CD14-positive monocyte (primary cell): ENCODE measurements at regions not wholly inside any gene's neighbourhood (a gene's known extent, or its start where the extent isn't known, plus 50 kb on each side); places are given as distances from the start of the nearest gene placed in this dataset.

ENCODE experiments used
- DNase-seq, 3 donors: peaks; one replicate each; pipeline ENCODE4 v3.0.0-alpha.2; 2011 to 2022
- H2AFZ ChIP-seq: 2 replicates; pipeline ENCODE4 v1.6.0; 2012; ENCODE audit warnings: mild to moderate bottlenecking, low read depth, low read length, inconsistent platforms; ENCODE audit not compliant: insufficient read depth, poor library complexity, severe bottlenecking
- H3K27ac ChIP-seq, 2 donors: 1 replicate in 1 of 2; 2 replicates in 1 of 2; pipeline ENCODE4 v1.5.1; 2012 to 2013; ENCODE audit warnings: low read length in 2 of 2, control low read depth in 1 of 2, inconsistent platforms in 1 of 2, low read depth in 1 of 2, mild to moderate bottlenecking in 1 of 2
- H3K27me3 ChIP-seq, 2 donors: one replicate each; pipeline versions ENCODE4 v1.6.0 to v1.6.1; 2011 to 2013; ENCODE audit warnings: low read length in 2 of 2; ENCODE audit not compliant: control insufficient read depth in 2 of 2, insufficient read depth in 2 of 2
- H3K36me3 ChIP-seq, 2 donors: replicated peaks in 1 of 2; 1 replicate in 1 of 2; 2 replicates in 1 of 2; pipeline versions ENCODE4 v1.5.1 to v1.6.1; 2012 to 2013; ENCODE audit warnings: low read length in 2 of 2, control low read depth in 1 of 2, inconsistent platforms in 1 of 2, mild to moderate bottlenecking in 1 of 2; ENCODE audit not compliant: insufficient read depth in 2 of 2, control insufficient read depth in 1 of 2
- H3K4me1 ChIP-seq, 2 donors: 1 replicate in 1 of 2; 2 replicates in 1 of 2; pipeline versions ENCODE4 v1.5.1 to v1.6.1; 2012 to 2013; ENCODE audit warnings: low read length in 2 of 2, control low read depth in 1 of 2, inconsistent platforms in 1 of 2, mild to moderate bottlenecking in 1 of 2, moderate library complexity in 1 of 2; ENCODE audit not compliant: insufficient read depth in 2 of 2, control insufficient read depth in 1 of 2
- H3K4me2 ChIP-seq: replicated peaks from 2 replicates; pipeline ENCODE3; 2012; ENCODE audit warnings: low read length, moderate library complexity, mild to moderate bottlenecking; ENCODE audit not compliant: poor library complexity, severe bottlenecking; ENCODE audit errors: extremely low read depth
- H3K4me3 ChIP-seq, 3 experiments: fragments of 200-600 bp in 1 of 3; sonication (generic) in 1 of 3; replicated peaks in 1 of 3; 1 replicate in 2 of 3; 2 replicates in 1 of 3; pipeline ENCODE4 v1.5.1; 2011 to 2013; ENCODE audit warnings: low read length in 3 of 3, mild to moderate bottlenecking in 3 of 3, control low read depth in 2 of 3, low read depth in 2 of 3, inconsistent platforms in 1 of 3, moderate library complexity in 1 of 3
- H3K79me2 ChIP-seq: 2 replicates; pipeline ENCODE4 v1.6.0; 2012; ENCODE audit warnings: mild to moderate bottlenecking, control low read depth, inconsistent platforms, low read length, moderate library complexity; ENCODE audit not compliant: insufficient read depth
- H3K9ac ChIP-seq: 2 replicates; pipeline ENCODE4 v1.6.0; 2017; ENCODE audit warnings: low read length, mild to moderate bottlenecking; ENCODE audit not compliant: insufficient read depth, poor library complexity, severe bottlenecking
- H3K9me3 ChIP-seq, 2 donors: replicated peaks in 1 of 2; 1 replicate in 1 of 2; 2 replicates in 1 of 2; pipeline versions ENCODE4 v1.5.1 to v1.6.1; 2012 to 2013; ENCODE audit warnings: low read length in 2 of 2, control low read depth in 1 of 2; ENCODE audit not compliant: control insufficient read depth in 1 of 2, insufficient read depth in 1 of 2
- H4K20me1 ChIP-seq: 2 replicates; pipeline ENCODE4 v1.6.0; 2012; ENCODE audit warnings: mild to moderate bottlenecking, low read length, control low read depth, moderate library complexity; ENCODE audit not compliant: insufficient read depth
- H3K27ac Mint-ChIP-seq, 7 donors: one replicate each; pipeline ENCODE4 v1.8.0; 2020; ENCODE audit warnings: mild to moderate bottlenecking in 7 of 7, mixed read lengths in 7 of 7, moderate library complexity in 6 of 7, inconsistent platforms in 2 of 7
- H3K27me3 Mint-ChIP-seq, 3 donors: one replicate each; pipeline ENCODE4 v1.8.0; 2021 to 2022; ENCODE audit warnings: low read depth in 3 of 3, mild to moderate bottlenecking in 3 of 3, mixed read lengths in 3 of 3, moderate library complexity in 3 of 3, inconsistent platforms in 1 of 3
- H3K36me3 Mint-ChIP-seq, 2 donors: one replicate each; pipeline ENCODE4 v1.8.0; 2020; ENCODE audit warnings: mixed read lengths in 2 of 2, inconsistent platforms in 1 of 2, mild to moderate bottlenecking in 1 of 2
- H3K4me1 Mint-ChIP-seq: one replicate; pipeline ENCODE4 v1.8.0; 2020; ENCODE audit warnings: mild to moderate bottlenecking, mixed read lengths
- H3K4me3 Mint-ChIP-seq, 2 donors: one replicate each; pipeline ENCODE4 v1.8.0; 2020; ENCODE audit warnings: mild to moderate bottlenecking in 2 of 2, mixed read lengths in 2 of 2, moderate library complexity in 1 of 2
- H3K9me3 Mint-ChIP-seq, 7 donors: one replicate each; pipeline ENCODE4 v1.8.0; 2020 to 2022; ENCODE audit warnings: mixed read lengths in 7 of 7, mild to moderate bottlenecking in 6 of 7, moderate library complexity in 6 of 7, inconsistent platforms in 2 of 7
- CTCF ChIP-seq: fragments of 200-600 bp; IDR thresholded peaks from one replicate; pipeline ENCODE4 v1.8.0; 2022; ENCODE audit warnings: antibody characterized with exemption, mild to moderate bottlenecking
- WGBS: methylation state at CpG from one replicate; pipeline ENCODE4 v1.1.5; 2013; ENCODE audit warnings: missing lambda C conversion rate; ENCODE audit not compliant: insufficient coverage; 5-methylcytosine and 5-hydroxymethylcytosine counted together
- intact Hi-C, 2 donors: fragments of 100-400 bp; cut with micrococcal nuclease; formaldehyde crosslinking; loops; one replicate each; pipeline versions ENCODE4 v1.15.0 to v1.15.1; 2023

- intact Hi-C loops = loop anchor here in 1 of 2 donors (5.0 to 10.0 kb wide), 2 partner anchors 77 to 110 kb away; partner anchors contain the start of gene IER5L
- WGBS = 73% methylated on average over 2 of the region's 9 CpGs
- Histone ChIP-seq H3K9ac (no peak overlapping the region), H3K79me2 (no peaks in the 10 kb centered on the region), H3K4me1 (peaks cover 13 to 15% of the 10 kb centered on the region in 2 donors), H3K27ac (no peak overlapping the region), H4K20me1 (no peaks in the 10 kb centered on the region), H3K9me3 (no peaks in the 10 kb centered on the region), H3K27me3 (peaks cover 8 to 22% of the 10 kb centered on the region in 2 donors), H3K4me2 (no peak overlapping the region), H3K36me3 (no peaks in the 10 kb centered on the region), H2AFZ (no peak overlapping the region), H3K4me3 (no peak overlapping the region)
- Mint-ChIP-seq H3K27me3 (peaks cover 22 to 35% (median 26%) of the 10 kb centered on the region in 3 donors), H3K4me3 (no peak overlapping the region), H3K4me1 (peaks cover 21% of the 10 kb centered on the region), H3K9me3 (peaks cover 0 to 6% (median 0%) of the 10 kb centered on the region in 7 donors), H3K27ac (no peak overlapping the region), H3K36me3 (no peaks in the 10 kb centered on the region)
- DNase-seq = no peak
- no peak for TF ChIP-seq CTCF
Observed at GRCh38 chr9:129254566-129255287, 76.7 kb upstream of the IER5L start.

DNA sequence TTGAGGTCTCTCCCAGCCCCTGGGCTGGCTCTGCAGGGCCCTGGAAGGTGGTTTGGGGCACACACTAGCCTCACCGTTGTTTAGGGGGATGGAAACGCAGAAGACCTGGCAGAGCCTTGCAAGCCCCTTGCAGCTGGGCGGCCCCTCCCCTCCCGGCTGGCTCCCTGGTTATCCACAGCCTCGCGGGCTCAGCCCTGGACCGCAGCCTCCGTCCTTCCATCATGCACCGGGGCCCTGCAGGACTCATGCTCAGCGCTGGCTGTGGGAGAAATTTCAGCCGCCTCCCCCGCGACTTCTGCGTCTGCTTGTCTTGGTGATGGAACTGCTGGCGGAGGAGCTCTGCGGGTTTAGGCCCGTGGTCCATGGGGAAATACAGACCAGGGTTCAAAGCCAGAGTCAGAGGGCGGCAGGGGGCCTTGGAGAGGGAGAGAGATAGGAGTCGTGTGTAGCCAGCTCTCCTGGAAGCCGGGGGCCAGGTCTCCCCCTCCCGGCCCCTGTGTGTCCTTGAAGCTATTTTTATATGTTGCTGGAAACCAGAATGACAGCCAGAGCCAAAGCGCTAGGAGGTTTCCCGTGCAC lies 75.8 kb upstream of the IER5L start:
- H3K27ac ChIP-seq = no peak overlapping the region
- H3K36me3 Mint-ChIP-seq = no peaks in the 10 kb centered on the region
- TF ChIP-seq CTCF = no peak
- H3K4me1 ChIP-seq = peaks cover 9 to 10% of the 10 kb centered on the region in 2 donors
- H3K9me3 Mint-ChIP-seq = peaks cover 0 to 5% (median 2%) of the 10 kb centered on the region in 7 donors
- H3K9ac ChIP-seq = no peak overlapping the region
- H3K4me3 Mint-ChIP-seq = no peak overlapping the region
- no peak overlapping the region for H3K4me2 ChIP-seq
- H4K20me1 ChIP-seq = no peaks in the 10 kb centered on the region
- no peaks in the 10 kb centered on the region for H3K36me3 ChIP-seq
- H3K27me3 Mint-ChIP-seq = peaks cover 14 to 28% (median 18%) of the 10 kb centered on the region in 3 donors
- H3K4me1 Mint-ChIP-seq = peaks cover 14% of the 10 kb centered on the region
- H3K9me3 ChIP-seq = no peaks in the 10 kb centered on the region
- no peak for DNase-seq
- no peak overlapping the region for H3K4me3 ChIP-seq
- intact Hi-C loops = loop anchor here in 1 of 2 donors (10.0 kb wide), 1 partner anchor 111 kb away; no protein-coding TSS in a partner anchor
- no peaks in the 10 kb centered on the region for H3K79me2 ChIP-seq
- H3K27me3 ChIP-seq = peaks cover 1 to 13% of the 10 kb centered on the region in 2 donors
- no peak overlapping the region for H2AFZ ChIP-seq
- 67% methylated on average over 22 of the region's 23 CpGs for WGBS
- peak overlapping the region in 1 of 7 donors; percentile 6 for H3K27ac Mint-ChIP-seq
